ENCODE measurements at regions not wholly inside any gene's neighbourhood (a gene's known extent, or its start where the extent isn't known, plus 50 kb on each side); places are given as distances from the start of the nearest gene placed in this dataset.

- Histone ChIP-seq H3K4me1 (no peaks in the 10 kb centered on the region), H3K9me3 (no peaks in the 10 kb centered on the region), H3K36me3 (no peaks in the 10 kb centered on the region), H3K27me3 (no peaks in the 10 kb centered on the region), H3K27ac (no peak overlapping the region), H3K4me3 (no peak overlapping the region)
- TF ChIP-seq CTCF (IDR thresholded peaks at IDR 0.05 in 4 of 5, conservative IDR thresholded peaks at IDR 0.05 in 1 of 5), result no peak
- TF ChIP-seq POLR2A (IDR thresholded peaks at IDR 0.05), result no peak
- intact Hi-C loops (cut with DNase I; ENCODE audit: low total_unique reads), result no loop called here
- ATAC-seq, result no peak
- DNase-seq, result no peak
- in situ Hi-C loops (cut with MboI; ENCODE audit: low sequenced_read_pairs in 4 of 4), result no loop called here
Measured at GRCh38 chr11:121790430-121790829, 325.6 kb downstream of the BLID start.

GRCh38 chr11:121780971-121781370, 328.2 kb upstream of the SORL1-AS1 start:
- ATAC-seq (no peak), DNase-seq (no peak)
- no peaks in the 10 kb centered on the region for H3K36me3 ChIP-seq
- no peaks in the 10 kb centered on the region for H3K9me3 ChIP-seq
- in situ Hi-C loops (cut with MboI; ENCODE audit: low sequenced_read_pairs in 4 of 4) (no loop called here), intact Hi-C loops (cut with DNase I; ENCODE audit: low total_unique reads) (no loop called here)
- TF ChIP-seq POLR2A (IDR thresholded peaks at IDR 0.05) (no peak), CTCF (IDR thresholded peaks at IDR 0.05 in 4 of 5, conservative IDR thresholded peaks at IDR 0.05 in 1 of 5) (no peak)
- no peaks in the 10 kb centered on the region for H3K4me1 ChIP-seq
- no peak overlapping the region for H3K4me3 ChIP-seq
- H3K27ac ChIP-seq, result no peak overlapping the region
- H3K27me3 ChIP-seq, result no peaks in the 10 kb centered on the region

GRCh38 chr11:121777056-121777455, 324.3 kb upstream of the SORL1-AS1 start:
- intact Hi-C loops (cut with DNase I; ENCODE audit: low total_unique reads), result no loop called here
- H3K4me1 ChIP-seq, result no peaks in the 10 kb centered on the region
- no peak for ATAC-seq
- H3K4me3 ChIP-seq, result no peak overlapping the region
- H3K27ac ChIP-seq, result no peak overlapping the region
- no peaks in the 10 kb centered on the region for H3K9me3 ChIP-seq
- H3K36me3 ChIP-seq, result no peaks in the 10 kb centered on the region
- in situ Hi-C loops (cut with MboI; ENCODE audit: low sequenced_read_pairs in 4 of 4), result no loop called here
- no peaks in the 10 kb centered on the region for H3K27me3 ChIP-seq
- no peak for TF ChIP-seq POLR2A (IDR thresholded peaks at IDR 0.05)
- no peak for TF ChIP-seq CTCF (IDR thresholded peaks at IDR 0.05 in 4 of 5, conservative IDR thresholded peaks at IDR 0.05 in 1 of 5)
- DNase-seq, result no peak

GRCh38 chr11:121775276-121775675, 322.5 kb upstream of the SORL1-AS1 start:
- no peak overlapping the region for H3K4me3 ChIP-seq
- H3K27ac ChIP-seq, result no peak overlapping the region
- H3K9me3 ChIP-seq, result no peaks in the 10 kb centered on the region
- in situ Hi-C loops (cut with MboI; ENCODE audit: low sequenced_read_pairs in 4 of 4) (no loop called here), intact Hi-C loops (cut with DNase I; ENCODE audit: low total_unique reads) (no loop called here)
- ATAC-seq (no peak), DNase-seq (no peak)
- H3K36me3 ChIP-seq, result no peaks in the 10 kb centered on the region
- H3K4me1 ChIP-seq, result no peaks in the 10 kb centered on the region
- H3K27me3 ChIP-seq, result no peaks in the 10 kb centered on the region
- TF ChIP-seq CTCF (IDR thresholded peaks at IDR 0.05 in 4 of 5, conservative IDR thresholded peaks at IDR 0.05 in 1 of 5) (no peak), POLR2A (IDR thresholded peaks at IDR 0.05) (no peak)

GRCh38 chr11:121773076-121773475, 320.3 kb upstream of the SORL1-AS1 start:
- DNase-seq (no peak), ATAC-seq (no peak)
- in situ Hi-C loops (cut with MboI; ENCODE audit: low sequenced_read_pairs in 4 of 4), result no loop called here
- TF ChIP-seq POLR2A (IDR thresholded peaks at IDR 0.05) (no peak), CTCF (IDR thresholded peaks at IDR 0.05 in 4 of 5, conservative IDR thresholded peaks at IDR 0.05 in 1 of 5) (no peak)
- no peak overlapping the region for H3K27ac ChIP-seq
- H3K36me3 ChIP-seq, result no peaks in the 10 kb centered on the region
- intact Hi-C loops (cut with DNase I; ENCODE audit: low total_unique reads), result no loop called here
- no peaks in the 10 kb centered on the region for H3K9me3 ChIP-seq
- no peaks in the 10 kb centered on the region for H3K4me1 ChIP-seq
- no peaks in the 10 kb centered on the region for H3K27me3 ChIP-seq
- no peak overlapping the region for H3K4me3 ChIP-seq
